ENCODE measurements at regions not wholly inside any gene's neighbourhood (a gene's known extent, or its start where the extent isn't known, plus 50 kb on each side); places are given as distances from the start of the nearest gene placed in this dataset.

GRCh38 chr4:13284932-13285331 lies 199.2 kb downstream of the RAB28 start:
- TF ChIP-seq CTCF (IDR thresholded peaks at IDR 0.05; ENCODE audit: extremely low read depth, insufficient read depth, missing control alignments), result no peak
- no peak for DNase-seq (ENCODE audit: low spot score)
- in situ Hi-C loops (cut with MboI; ENCODE audit: low pct_unique_long_range_greater_than_20kb, low sequenced_read_pairs, unreplicated experiment), result no loop called here

- in situ Hi-C loops (cut with MboI; ENCODE audit: low pct_unique_long_range_greater_than_20kb, low sequenced_read_pairs, unreplicated experiment), result no loop called here
- TF ChIP-seq CTCF (IDR thresholded peaks at IDR 0.05; ENCODE audit: extremely low read depth, insufficient read depth, missing control alignments), result no peak
- no peak for DNase-seq (ENCODE audit: low spot score)
Observed at GRCh38 chr4:13276357-13276756, 207.8 kb downstream of the RAB28 start.

- in situ Hi-C loops (cut with MboI; ENCODE audit: low pct_unique_long_range_greater_than_20kb, low sequenced_read_pairs, unreplicated experiment), result no loop called here
- TF ChIP-seq CTCF (IDR thresholded peaks at IDR 0.05; ENCODE audit: extremely low read depth, insufficient read depth, missing control alignments), result no peak
- no peak for DNase-seq (ENCODE audit: low spot score)
Observed at GRCh38 chr4:13268703-13269102, 215.4 kb downstream of the RAB28 start.

GRCh38 chr4:13268165-13268564 lies 216.0 kb downstream of the RAB28 start:
- in situ Hi-C loops (cut with MboI; ENCODE audit: low pct_unique_long_range_greater_than_20kb, low sequenced_read_pairs, unreplicated experiment), result no loop called here
- no peak for TF ChIP-seq CTCF (IDR thresholded peaks at IDR 0.05; ENCODE audit: extremely low read depth, insufficient read depth, missing control alignments)
- DNase-seq (ENCODE audit: low spot score), result no peak

GRCh38 chr4:13267091-13267490 lies 217.0 kb downstream of the RAB28 start:
- no peak for TF ChIP-seq CTCF (IDR thresholded peaks at IDR 0.05; ENCODE audit: extremely low read depth, insufficient read depth, missing control alignments)
- no peak for DNase-seq (ENCODE audit: low spot score)
- in situ Hi-C loops (cut with MboI; ENCODE audit: low pct_unique_long_range_greater_than_20kb, low sequenced_read_pairs, unreplicated experiment), result no loop called here

GRCh38 chr4:13266687-13267086 lies 217.5 kb downstream of the RAB28 start:
- no peak for TF ChIP-seq CTCF (IDR thresholded peaks at IDR 0.05; ENCODE audit: extremely low read depth, insufficient read depth, missing control alignments)
- in situ Hi-C loops (cut with MboI; ENCODE audit: low pct_unique_long_range_greater_than_20kb, low sequenced_read_pairs, unreplicated experiment), result no loop called here
- DNase-seq (ENCODE audit: low spot score), result no peak

- DNase-seq (ENCODE audit: low spot score), result no peak
- TF ChIP-seq CTCF (IDR thresholded peaks at IDR 0.05; ENCODE audit: extremely low read depth, insufficient read depth, missing control alignments), result no peak
- in situ Hi-C loops (cut with MboI; ENCODE audit: low pct_unique_long_range_greater_than_20kb, low sequenced_read_pairs, unreplicated experiment), result no loop called here
Observed at GRCh38 chr4:13263967-13264525, 220.1 kb downstream of the RAB28 start.

Measured in GM13977 (cell line).